ENCODE measurements at regions not wholly inside any gene's neighbourhood (a gene's known extent, or its start where the extent isn't known, plus 50 kb on each side); places are given as distances from the start of the nearest gene placed in this dataset.
"Not testable (repeated sequence)": the region's sequence is repeated elsewhere in the genome, so short reads cannot be mapped to it uniquely, and the experiment has no call there.

DNA sequence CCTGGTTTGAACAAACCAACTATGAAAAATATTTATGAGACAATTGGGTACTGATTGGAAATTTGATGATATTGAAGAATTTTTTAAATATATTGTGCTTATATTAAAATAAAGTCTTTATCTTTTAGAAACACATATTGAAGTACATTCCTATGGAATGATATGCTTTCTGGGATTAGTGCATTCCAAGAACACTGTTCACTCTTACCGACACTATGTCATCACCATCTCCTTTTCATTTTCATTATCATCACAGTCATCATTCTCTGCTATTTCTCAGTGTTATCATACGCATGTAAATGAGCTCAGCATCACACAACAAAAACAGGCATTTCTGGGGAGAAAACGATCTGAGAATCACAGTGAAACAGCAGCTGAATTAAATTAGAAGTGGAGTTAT is 513.3 kb upstream of the CCDC196 start:
- DNase-seq: peak; percentile 85

DNA sequence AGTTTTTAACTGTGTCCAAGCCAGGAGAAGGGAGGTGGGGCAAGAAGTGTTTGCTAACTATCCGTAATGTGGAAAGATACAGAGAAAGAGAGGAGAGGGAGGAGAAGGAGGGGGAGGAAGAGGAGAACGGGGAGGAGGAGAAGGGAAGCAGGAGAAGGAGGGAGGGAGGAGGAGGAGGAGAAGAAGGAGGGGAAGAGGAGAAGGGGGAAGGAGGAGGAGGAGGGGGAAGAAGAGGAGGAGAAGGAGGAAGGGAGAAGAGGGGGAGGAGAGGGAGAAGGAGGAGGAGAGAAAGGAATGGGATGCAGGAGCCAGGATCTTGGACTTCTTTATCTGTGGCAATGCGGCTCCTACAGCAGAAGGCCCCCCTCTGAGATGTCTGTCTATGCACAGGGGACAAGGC is 510.3 kb upstream of the CCDC196 start:
- no peak for DNase-seq

DNA sequence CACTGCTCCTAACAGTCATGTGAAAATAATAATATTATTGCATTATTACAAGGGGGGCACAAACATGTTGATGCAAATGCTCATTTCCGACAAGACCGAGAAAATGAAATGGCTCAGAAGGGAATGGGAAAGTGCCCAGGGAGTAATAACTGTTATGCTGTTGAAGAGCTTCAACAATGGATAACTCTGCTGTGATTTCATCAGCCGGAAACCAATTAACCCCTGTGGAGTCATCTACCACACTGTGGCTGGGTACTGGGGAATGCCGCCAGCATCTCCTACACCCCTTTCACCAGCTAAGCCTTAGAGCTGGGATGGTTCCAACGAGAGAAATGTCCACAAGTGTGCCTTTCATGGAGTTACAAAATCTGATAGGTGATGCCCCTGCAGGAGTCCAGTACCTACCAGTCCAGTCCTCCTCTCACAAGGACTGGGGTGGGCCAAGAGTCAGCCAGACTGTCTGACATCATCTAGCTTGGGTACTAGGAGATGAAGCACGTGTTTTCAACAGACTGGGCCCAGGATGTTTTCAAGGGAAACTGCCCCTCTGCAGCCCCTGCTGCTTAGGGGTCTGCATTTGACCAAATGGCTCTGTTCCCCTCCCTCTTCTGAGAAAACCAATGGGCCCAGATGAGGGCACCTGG is 509.3 kb upstream of the CCDC196 start:
- DNase-seq: peak; percentile 29

DNA sequence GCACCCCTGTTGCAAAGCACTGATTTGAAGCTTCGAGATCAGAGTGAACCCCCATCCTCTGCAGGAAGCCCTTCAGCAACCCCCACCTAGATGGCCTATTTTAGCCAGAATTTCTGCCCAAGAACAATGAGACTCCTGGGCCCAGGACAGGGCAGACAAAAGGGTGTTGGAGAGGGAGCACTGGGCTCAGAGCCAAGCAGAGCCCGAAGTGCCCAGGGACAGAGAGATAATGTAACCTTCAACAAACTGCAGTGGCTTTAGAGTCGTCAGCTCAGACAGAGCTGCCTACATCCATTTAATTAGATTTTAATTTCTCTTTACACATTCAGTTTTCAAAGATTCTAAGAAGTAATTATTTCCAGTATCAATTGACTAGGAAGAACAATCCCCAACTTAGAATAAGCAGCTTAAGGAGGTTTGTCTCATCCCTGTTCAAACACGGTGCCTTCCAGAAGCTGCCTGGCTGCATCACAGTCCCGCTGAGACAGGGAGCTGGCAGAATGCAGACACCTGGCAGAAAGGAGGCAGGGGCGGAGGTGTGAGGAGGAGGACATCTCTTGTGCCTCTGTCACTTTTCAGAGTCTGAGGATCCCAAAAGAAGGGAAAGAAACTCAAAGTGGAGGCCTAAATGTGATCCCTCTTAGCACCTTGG is 504.9 kb upstream of the CCDC196 start:
- no peak for DNase-seq

DNA sequence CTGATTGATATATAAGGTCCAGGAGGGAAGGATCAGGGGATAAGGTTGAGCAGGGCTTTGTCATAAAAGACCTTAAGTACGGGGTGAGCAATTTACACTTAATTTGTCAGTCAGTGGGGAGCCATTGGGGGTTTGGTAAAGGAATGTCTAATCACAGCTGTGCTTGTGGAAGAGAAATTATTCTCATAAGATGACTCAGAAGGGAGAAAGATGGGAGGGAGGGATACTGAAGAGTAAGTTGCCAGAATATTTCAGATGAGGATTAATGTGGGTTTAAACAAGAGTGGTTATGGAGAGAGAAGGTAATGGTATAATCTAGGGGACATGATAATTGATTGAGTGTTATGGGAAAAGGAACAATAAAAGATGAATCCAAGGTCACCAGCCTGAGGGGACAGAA is 500.1 kb upstream of the CCDC196 start:
- peak; percentile 23 for DNase-seq

DNA sequence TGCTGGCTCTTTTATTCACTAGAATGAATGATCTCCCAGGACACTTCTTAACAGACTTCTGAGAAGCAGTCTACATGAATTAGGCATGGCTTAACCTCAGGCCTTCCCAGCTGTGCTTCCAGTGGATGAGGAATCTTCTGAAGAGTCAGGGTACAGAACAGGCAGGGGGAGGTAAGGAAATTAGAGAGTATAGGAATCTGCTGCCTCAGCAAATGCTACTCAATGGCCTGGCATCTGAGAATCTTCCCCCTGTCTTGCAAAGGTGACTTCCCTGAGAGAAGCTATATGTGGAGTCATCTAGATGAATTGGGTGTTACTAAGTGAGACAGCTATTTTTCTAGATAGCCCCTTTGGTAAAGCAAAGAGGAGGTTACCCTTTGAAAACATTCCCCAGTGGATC is 496.2 kb upstream of the CCDC196 start:
- DNase-seq: no peak

DNA sequence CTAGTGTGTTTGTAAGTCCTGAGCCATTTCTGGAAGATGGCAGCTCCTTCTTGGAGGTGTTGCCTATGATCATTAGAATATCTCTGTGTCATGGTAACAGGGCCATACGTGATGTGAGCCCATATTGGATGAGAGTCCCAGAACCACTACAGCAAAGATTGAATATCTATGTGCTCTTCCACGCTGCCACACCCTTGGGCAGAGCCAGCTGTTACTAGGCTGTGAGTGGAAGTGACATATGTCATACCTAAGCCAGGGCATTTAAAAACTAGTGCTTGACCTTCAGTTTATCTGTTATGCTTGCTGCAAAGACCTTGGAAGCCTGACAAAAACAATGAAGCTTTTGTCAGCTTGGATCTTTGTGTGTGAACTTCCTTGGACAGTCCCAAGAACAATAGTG is 495.1 kb upstream of the CCDC196 start:
- DNase-seq: no peak

DNA sequence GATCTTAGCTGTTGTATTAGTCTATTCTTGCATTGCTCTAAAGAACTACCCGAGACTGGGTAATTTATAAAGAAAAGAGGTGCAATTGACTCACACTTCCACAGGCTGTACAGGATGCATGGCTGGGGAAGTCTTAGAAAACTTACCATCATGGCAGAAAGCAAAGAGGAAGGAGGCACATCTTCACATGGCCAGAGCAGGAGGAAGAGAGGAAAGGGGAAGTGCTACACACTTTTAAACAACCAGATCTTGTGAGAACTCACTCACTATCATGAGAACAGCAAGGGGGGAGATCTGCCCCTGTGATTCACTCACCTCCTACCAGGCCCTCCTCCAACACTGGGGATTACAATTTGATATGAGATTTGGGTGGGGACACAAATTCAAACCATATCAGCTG is 494.2 kb upstream of the CCDC196 start:
- not testable (repeated sequence) for DNase-seq

DNA sequence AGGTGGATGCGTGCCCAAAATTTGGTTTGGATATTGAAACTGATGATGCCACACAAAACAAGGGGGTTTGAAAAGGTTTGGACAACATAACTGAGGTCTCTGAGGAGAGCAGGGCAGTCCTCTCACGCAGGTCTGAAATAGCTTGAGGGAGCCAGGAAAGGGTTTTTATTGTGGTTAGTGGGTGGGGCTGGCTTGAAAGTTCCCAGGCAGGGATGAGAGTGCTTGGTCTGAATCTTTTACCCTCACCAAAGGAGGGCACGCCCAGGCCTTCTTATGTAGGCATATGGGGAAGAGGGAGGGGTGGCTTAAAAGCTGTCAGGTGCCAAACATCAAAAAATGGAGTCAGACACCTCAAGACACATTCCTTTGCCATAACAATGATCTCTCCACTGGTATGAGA is 493.1 kb upstream of the CCDC196 start:
- DNase-seq: no peak

DNA sequence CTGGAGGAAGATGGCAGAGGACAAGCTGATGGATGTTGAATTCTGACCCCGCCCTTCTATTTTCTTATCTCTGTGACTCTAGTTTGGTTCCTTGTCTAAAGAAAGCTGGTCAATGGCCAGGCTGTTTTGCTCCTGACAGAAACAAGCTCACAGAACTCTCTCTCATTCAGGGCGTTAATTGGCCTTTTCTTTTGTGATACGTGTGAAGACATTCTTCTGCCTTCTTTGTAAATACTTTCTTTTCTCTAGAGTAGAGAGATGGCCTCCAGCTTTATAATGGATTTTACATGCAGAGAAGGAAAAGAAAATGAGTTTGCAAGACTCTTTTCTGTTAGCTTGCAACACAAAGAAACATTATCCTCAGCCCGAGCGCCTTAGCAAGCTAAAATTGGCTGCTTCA is 492.2 kb upstream of the CCDC196 start:
- DNase-seq: no peak

DNA sequence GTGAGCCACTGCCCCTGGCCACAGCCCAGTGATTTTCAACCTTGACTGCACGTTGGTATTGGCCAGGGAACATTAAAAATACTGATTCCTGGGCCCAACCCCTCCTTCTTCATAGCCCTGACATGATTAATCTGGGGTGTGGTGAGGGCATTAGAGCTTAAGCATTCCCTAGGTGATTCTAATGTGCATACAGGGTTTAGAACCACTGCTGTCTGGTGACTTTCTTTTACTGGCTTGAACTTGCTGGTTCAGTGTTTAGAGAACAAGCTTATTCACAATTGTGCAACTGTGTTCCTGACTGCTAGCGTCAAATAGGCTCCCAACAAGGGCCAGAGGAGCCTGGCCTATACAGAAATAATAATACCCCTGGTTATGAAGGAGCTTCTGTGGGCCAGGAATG is 488.8 kb upstream of the CCDC196 start:
- DNase-seq: no peak

DNA sequence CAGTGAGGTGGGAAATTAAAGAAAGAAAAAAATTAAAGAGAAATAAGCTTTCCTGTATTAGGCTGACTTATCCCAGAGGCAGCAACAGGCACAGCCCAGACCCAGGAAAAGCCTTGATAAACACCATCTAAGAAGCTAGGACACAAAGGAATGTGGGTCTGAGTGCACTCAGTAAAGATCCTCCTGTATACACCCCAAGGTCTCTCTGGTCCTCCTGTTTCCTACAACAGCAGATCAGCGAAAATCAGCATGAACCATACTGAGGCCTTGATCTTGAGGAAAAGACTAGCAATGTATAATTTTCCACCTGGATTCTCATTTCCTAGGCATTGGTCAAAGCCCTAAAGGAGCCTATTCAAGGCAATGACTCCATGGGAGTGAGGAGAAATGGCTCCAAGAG is 486.3 kb upstream of the CCDC196 start:
- DNase-seq: no peak

DNA sequence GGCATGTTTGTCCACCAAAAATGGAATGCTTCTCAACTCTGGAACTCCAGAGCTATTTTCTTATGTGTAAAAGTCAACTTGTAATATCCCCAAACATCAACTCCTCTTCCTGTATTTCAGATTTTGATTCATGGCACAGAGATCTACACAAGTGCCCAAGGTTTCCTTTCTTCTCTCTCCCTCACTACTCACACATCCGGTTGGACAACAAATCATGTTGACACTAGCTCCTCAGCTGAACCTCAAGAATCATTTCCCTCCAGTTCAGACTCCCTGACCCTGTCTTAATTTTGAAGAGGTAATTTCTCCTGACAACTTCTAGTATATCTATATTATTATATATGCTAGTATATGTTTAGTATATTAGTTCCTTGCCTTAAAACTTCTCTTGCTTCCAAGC is 485.4 kb upstream of the CCDC196 start:
- DNase-seq: no peak

DNA sequence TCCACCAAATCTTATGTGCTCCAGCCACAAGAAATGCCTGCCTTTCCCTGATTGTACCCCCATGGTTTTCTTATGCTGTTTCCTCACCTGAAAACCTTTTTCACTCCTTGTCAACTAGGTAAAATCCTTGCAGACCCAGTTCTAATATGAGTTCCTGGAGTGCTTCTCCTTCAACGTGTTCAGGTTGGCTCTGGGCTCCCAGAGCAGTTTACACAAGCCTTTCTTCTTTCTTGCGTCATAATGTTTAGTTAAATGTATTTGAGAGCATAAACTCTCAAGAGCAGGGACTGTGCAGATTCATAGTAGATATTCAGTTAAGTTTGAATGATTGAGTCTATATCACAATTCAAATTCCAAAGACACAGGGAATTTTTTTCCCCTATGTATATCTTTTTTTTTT is 484.8 kb upstream of the CCDC196 start:
- DNase-seq: no peak

DNA sequence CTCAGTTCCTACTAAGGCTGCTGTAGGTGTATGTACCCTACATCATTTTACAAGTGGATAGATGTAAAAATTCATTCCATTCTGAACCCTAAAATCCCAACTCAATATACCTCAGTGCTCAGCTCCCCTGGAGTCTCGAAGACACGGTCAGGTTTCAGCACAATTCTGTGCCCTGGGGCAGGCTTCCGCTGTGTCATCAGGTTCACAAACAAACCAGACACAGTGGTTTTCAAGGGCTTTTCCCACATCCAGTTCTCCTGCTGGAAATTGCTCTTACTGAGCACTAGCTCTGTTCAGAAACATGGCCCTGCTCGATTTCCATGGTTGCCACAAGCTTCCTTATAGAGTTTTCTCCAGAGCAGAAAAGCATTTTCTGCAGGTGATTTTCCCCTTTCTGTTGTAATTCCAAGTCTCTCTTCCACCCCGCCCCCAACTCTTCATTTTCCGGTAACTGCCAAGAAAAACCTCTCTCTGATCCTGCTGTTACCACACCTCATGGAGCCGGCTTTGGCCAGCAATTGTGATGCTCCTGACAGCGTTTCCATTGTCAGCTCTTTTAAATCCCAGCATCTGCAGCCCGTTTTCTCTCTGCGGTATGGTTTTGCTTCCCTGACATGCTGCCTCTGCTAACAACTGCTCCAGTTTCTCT is 483.0 kb upstream of the CCDC196 start:
- no peak for DNase-seq

DNA sequence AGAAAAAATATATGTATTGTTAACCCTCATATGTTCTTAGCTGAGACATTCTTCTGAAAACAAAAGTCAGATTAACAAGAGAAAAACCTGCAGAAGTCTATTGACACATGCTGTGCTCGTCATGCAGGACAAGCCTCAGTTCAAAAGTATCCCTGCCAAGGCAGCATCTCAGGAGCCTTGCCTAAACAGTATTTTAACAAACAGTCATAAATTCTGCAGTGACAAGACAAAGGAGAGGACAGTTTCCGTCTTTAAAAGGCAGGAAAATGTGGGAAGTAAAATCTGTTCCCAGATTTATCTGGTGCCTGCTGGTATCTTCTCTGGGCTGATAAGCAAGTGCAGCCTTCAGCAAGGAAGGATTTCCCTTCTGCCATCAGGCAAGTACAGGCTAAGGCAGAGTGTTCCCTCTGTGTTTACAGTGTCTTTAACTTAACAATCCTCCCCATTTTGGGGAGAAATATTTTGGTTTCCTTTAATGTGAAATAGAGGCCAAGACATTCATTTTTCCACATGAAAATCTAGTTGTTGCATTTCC is 480.2 kb upstream of the CCDC196 start:
- DNase-seq: no peak

DNA sequence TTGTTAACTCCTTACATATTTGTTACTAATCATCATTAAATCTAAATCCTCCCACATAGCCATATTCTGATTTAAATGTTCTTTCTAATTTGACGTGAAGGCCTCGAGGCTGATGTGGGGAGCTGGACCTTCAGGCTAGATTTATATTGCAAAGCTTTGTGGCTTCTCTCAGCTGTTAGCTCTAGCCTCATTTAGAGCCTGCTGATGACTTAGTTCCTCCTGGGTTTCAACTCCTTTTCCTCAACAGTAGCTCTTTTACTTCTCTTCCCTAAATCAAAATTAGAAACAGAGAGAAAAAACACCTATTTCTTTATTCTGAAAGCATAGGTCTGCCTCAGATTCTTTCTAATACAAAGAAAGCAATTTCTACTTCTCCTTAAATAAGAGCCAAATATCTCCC is 477.5 kb upstream of the CCDC196 start:
- DNase-seq: no peak

DNA sequence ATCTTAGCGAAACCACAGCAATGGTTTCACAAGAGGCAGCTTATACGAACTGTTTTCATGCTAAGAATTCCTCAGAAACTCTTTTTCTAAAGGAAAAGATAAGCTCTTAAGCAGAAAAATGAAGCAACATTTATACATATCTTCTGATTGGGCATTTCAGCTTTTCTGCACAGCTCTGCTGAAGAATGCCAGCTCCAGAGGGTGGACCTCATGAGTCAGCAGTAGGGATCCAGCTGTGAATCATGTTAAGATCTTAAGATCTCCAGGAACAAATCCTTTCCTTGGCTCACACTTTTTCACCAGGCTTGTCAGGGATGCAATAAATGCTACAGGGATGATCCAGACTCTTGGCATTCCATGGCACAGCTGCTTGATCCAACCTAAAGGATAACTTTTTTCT is 477.1 kb upstream of the CCDC196 start:
- peak; percentile 87 for DNase-seq

DNA sequence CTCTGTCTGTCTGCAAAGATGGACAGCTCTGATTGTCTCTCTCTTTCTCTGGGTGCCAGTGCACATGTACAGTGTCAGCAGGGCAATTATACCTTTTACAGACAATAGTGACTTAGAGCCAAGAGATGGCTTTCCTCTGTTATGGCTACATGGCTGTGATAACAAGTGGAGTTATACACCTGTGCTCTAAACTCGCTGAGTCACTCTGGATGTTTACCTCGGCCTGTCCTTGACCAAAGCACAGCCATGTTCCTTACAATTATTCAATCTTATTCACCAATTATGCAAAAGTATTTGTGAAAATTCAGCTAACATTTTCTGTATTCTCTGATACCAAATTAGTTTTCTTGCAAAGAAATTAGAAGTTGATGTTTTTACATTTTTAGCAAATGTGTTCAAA is 475.5 kb upstream of the CCDC196 start:
- DNase-seq: no peak

DNA sequence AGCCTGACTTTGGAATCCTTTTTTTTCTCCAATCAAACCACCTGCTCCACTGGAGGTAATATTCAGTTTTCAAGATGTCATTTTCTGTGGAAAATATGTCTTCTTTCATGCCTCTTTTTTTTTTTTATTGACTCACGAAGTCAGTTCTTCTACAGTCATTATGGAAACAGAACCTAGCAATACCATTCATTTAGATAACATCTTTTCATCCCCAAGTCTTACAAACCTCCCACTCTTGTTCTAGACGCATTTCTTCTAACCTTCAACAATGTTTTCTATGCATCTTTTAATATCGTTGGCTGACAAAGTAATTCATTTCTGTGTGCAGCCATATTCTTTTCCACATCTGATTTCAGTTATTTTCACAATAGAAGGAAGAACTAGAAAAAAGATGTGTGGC is 474.3 kb upstream of the CCDC196 start:
- DNase-seq: no peak

DNA sequence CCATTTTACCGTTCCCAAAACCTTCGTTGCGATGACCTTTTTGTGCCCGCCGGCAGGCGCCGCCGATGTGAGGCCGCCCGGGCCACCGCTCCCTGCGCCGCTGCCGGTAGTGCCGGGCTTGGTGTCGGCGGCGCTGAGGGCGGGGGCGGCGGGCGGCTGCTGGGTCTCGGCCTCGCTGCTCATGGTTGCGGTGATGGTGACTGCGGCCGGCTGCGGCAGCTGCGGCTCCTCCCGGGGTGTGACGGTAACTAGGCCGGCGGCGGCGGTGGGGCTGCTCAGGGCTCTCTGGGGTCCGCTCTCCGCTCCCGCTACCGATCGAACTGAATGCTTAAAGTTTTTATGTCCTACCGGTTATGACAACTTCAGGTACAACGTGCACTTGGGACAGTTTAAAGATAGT is 472.6 kb upstream of the CCDC196 start:
- DNase-seq: not testable (repeated sequence)

DNA sequence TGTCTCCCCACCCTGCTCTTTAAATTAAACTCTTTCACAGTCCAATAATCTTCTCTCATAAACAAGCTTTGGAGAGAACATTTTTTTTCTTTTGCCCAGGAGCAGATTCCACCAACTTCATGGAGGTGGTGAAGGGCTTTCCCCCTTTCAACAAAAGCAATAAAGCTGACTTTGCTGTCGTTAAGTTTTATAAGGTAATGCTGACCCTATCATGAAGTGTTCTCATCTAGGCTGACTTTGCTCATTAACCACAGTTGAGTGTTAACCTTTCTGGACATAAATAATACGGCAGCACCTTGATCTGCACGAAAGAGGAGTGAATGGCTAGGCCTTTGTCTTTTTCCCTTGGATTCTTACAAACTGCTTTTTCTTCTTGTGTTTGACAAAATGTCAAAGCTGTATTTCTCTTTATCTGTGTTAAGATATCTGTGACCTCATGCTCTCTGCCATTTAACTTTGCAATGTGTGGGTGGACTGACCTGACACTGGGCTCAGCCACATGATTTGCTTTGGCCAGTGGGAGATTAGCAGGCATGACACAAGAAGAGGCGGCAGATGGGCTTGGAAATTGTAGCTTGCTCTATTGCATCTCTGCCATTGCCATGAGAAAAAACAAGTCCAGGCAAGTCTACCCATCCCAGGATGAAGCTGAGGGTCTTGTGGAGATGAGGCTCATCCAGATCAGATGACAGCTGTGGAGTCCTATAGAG is 470.9 kb upstream of the CCDC196 start:
- no peak for DNase-seq

DNA sequence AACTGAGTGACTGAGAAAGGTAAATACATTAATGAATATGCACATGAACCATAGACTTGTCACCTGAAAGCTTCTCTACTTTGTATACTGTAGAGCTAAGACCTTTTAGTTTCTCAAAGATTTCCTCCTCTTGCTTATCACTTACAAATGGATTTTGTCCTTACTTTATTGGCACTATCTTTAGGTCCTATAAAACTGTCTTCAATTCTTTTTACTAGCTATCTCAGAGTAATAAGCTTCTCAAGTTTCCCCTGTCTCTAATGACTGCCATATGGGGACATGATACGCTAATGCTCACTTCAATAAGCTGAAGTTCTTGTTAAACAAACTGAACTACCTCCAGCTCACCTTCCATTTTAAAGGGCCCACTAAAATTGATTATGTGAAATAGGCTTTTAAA is 468.2 kb upstream of the CCDC196 start:
- DNase-seq: no peak

Measured in fibroblast of skin of back (primary cell).